ENCODE measurements at regions not wholly inside any gene's neighbourhood (a gene's known extent, or its start where the extent isn't known, plus 50 kb on each side); places are given as distances from the start of the nearest gene placed in this dataset.

DNA sequence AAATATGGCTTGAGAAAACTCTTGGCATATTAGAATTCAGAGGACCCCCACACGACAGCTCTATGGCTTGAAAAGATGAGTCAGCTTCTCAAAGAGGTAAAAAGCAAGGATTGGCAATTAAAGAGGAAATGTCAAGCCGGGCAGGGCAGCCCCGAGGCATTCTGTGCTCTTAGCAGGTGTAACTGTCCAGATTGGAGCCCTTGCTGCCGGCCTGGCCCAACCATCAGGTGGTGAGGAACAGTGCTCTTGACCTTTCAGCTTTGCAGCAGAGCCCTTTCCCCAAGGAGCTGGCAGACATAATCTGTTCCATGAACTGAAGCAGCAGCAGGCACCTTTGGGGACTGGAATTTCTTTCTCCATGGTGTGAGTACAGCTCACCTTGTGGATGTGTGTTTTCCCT, 287.8 kb downstream of the UTP18 start (continued):
- TF ChIP-seq, protein P1, sequence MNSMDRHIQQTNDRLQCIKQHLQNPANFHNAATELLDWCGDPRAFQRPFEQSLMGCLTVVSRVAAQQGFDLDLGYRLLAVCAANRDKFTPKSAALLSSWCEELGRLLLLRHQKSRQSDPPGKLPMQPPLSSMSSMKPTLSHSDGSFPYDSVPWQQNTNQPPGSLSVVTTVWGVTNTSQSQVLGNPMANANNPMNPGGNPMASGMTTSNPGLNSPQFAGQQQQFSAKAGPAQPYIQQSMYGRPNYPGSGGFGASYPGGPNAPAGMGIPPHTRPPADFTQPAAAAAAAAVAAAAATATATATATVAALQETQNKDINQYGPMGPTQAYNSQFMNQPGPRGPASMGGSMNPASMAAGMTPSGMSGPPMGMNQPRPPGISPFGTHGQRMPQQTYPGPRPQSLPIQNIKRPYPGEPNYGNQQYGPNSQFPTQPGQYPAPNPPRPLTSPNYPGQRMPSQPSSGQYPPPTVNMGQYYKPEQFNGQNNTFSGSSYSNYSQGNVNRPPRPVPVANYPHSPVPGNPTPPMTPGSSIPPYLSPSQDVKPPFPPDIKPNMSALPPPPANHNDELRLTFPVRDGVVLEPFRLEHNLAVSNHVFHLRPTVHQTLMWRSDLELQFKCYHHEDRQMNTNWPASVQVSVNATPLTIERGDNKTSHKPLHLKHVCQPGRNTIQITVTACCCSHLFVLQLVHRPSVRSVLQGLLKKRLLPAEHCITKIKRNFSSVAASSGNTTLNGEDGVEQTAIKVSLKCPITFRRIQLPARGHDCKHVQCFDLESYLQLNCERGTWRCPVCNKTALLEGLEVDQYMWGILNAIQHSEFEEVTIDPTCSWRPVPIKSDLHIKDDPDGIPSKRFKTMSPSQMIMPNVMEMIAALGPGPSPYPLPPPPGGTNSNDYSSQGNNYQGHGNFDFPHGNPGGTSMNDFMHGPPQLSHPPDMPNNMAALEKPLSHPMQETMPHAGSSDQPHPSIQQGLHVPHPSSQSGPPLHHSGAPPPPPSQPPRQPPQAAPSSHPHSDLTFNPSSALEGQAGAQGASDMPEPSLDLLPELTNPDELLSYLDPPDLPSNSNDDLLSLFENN (IDR thresholded peaks at IDR 0.05; ENCODE audit: low read depth in 2 of 2, low read length in 2 of 2) = no peak
- no peak for TF ChIP-seq PHB (CRISPR knock-in tag; IDR thresholded peaks at IDR 0.05)
- no peak for TF ChIP-seq ZNF778 (CRISPR knock-in tag; IDR thresholded peaks at IDR 0.05)
- TF ChIP-seq PHTF2 (CRISPR knock-in tag; IDR thresholded peaks at IDR 0.05) = no peak
- no peak for TF ChIP-seq PHF8 (IDR thresholded peaks at IDR 0.05; ENCODE audit: borderline replicate concordance, low read length)
- no peak for TF ChIP-seq BMI1 (IDR thresholded peaks at IDR 0.05; ENCODE audit: low read length)
- TF ChIP-seq ZNF354B (CRISPR knock-in tag; IDR thresholded peaks at IDR 0.05) = no peak

DNA sequence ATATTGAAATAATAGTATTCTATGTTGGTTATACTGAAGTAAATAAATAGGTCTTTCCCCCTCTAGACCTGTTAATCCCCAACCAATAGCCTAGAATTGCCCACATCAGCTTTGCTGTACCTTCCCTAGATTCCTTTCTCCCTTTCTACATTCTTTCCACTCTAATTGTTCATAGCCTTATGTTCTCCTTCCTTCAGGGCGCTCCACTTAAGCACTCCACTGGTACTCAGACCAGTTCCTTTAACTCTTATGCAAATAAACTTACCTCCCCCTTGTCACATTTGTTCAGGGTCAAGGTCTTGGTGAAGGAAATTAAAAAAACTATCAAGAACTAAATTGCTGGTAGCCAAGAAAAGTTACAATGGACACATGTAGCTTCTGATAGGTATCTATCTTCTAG, 294.8 kb downstream of the UTP18 start:
- Histone ChIP-seq H3K9me3 (replicated peaks; ENCODE audit: control insufficient read depth, insufficient read depth, low read depth, low read length) (no peaks in the 10 kb centered on the region), H3K9me1 (ENCODE audit: control insufficient read depth, insufficient read depth, low read length) (no peaks in the 10 kb centered on the region), H3K27ac (ENCODE audit: extremely low read depth, low read depth, low read length) (no peak overlapping the region), H3K9ac (ENCODE audit: insufficient read depth in 1 of 2, low read depth in 2 of 2, low read length in 2 of 2) (no peak overlapping the region), H3K27me3 (ENCODE audit: control insufficient read depth in 2 of 2, insufficient read depth in 2 of 2, low read length in 2 of 2) (no peaks in the 10 kb centered on the region), H2AFZ (ENCODE audit: low read depth, low read length) (no peak overlapping the region), H3K4me3 (no peak overlapping the region), H3K36me3 (ENCODE audit: control insufficient read depth, insufficient read depth, low read length) (no peaks in the 10 kb centered on the region), H3K79me2 (ENCODE audit: control insufficient read depth, insufficient read depth, low read length) (no peaks in the 10 kb centered on the region), H3K4me2 (ENCODE audit: insufficient read depth, low read length) (no peak overlapping the region), H3K4me1 (replicated peaks in 1 of 2; ENCODE audit: control insufficient read depth in 2 of 2, insufficient read depth in 2 of 2, low read length in 2 of 2) (no peaks in the 10 kb centered on the region), H4K20me1 (replicated peaks; ENCODE audit: control insufficient read depth, insufficient read depth, low read length) (no peaks in the 10 kb centered on the region; the same call in 1 of the 2 replicates)
- intact Hi-C loops (cut with micrococcal nuclease) (no loop called here), in situ Hi-C loops (cut with MboI) (no loop called here)
- DNase-seq (ENCODE audit: extremely low read depth in 1 of 4, low spot score in 3 of 4) = no peak
- 0% methylated on average over 1 of the region's 1 CpG for WGBS (ENCODE audit: insufficient coverage, low coverage, missing lambda C conversion rate)
- no peak for FAIRE-seq
- no TSS peak for BruUV-seq (replicated peaks)
- ChIA-PET CTCF (ENCODE audit: low intra/inter-chr PET ratio) (no interaction called here), POLR2A (interaction anchor here (0.7 kb wide), 1 partner anchor 1059 kb away, joined by 3 read pairs; no protein-coding TSS in a partner anchor)
- ATAC-seq = no peak
- TF ChIP-seq, protein P2, sequence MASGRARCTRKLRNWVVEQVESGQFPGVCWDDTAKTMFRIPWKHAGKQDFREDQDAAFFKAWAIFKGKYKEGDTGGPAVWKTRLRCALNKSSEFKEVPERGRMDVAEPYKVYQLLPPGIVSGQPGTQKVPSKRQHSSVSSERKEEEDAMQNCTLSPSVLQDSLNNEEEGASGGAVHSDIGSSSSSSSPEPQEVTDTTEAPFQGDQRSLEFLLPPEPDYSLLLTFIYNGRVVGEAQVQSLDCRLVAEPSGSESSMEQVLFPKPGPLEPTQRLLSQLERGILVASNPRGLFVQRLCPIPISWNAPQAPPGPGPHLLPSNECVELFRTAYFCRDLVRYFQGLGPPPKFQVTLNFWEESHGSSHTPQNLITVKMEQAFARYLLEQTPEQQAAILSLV (tag; IDR thresholded peaks at IDR 0.05) = no peak
- TF ChIP-seq, protein P3, sequence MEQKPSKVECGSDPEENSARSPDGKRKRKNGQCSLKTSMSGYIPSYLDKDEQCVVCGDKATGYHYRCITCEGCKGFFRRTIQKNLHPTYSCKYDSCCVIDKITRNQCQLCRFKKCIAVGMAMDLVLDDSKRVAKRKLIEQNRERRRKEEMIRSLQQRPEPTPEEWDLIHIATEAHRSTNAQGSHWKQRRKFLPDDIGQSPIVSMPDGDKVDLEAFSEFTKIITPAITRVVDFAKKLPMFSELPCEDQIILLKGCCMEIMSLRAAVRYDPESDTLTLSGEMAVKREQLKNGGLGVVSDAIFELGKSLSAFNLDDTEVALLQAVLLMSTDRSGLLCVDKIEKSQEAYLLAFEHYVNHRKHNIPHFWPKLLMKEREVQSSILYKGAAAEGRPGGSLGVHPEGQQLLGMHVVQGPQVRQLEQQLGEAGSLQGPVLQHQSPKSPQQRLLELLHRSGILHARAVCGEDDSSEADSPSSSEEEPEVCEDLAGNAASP (IDR thresholded peaks at IDR 0.05) = no peak
- TF ChIP-seq CEBPB (tag; IDR thresholded peaks at IDR 0.05) (no peak), ZNF23 (CRISPR knock-in tag; IDR thresholded peaks at IDR 0.05) (no peak), MEF2D (tag; conservative IDR thresholded peaks at IDR 0.05; ENCODE audit: low read depth) (no peak), PCBP2 (IDR thresholded peaks at IDR 0.05; ENCODE audit: low read depth, low read length, poor library complexity, severe bottlenecking) (no peak), RBM34 (IDR thresholded peaks at IDR 0.05; ENCODE audit: borderline replicate concordance, insufficient read depth, low read length) (no peak)
